ENCODE measurements at regions not wholly inside any gene's neighbourhood (a gene's known extent, or its start where the extent isn't known, plus 50 kb on each side); places are given as distances from the start of the nearest gene placed in this dataset.

DNA sequence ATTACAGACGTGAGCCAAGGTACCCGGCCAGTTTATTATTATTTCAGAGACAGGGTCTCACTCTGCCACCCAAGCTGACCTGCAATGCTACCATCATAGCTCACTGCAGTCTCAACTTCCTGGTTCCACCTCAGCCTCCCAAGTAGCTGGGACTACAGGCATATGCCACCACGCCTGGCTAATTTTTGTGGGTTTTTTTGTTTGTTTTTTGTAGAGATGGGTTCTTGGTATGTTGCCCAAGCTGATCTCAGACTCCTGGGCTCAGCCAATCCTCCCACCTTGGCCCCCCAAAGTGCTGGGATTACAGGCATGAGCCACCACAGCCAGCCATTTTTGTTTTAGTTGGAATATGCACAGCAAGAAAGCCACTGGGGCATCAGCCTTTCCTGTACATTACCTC is 115.7 kb downstream of the MRM1 start:
- no peak for DNase-seq (ENCODE audit: low read depth)
- TF ChIP-seq CTCF (IDR thresholded peaks at IDR 0.05; ENCODE audit: low read depth, low read length) (no peak), POLR2A (IDR thresholded peaks at IDR 0.05; ENCODE audit: extremely low read depth, insufficient read length) (no peak), MYC (IDR thresholded peaks at IDR 0.05; ENCODE audit: low read depth, low read length) (no peak)
- TF ChIP-seq, protein P1, sequence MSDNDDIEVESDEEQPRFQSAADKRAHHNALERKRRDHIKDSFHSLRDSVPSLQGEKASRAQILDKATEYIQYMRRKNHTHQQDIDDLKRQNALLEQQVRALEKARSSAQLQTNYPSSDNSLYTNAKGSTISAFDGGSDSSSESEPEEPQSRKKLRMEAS (IDR thresholded peaks at IDR 0.05; ENCODE audit: low read depth, low read length) = no peak
- H3K4me3 ChIP-seq (ENCODE audit: low read depth, low read length) = no peak overlapping the region

- TF ChIP-seq, protein P1 (IDR thresholded peaks at IDR 0.05; ENCODE audit: low read depth, low read length) = no peak
- TF ChIP-seq CTCF (IDR thresholded peaks at IDR 0.05; ENCODE audit: low read depth, low read length) = no peak
- no peak for TF ChIP-seq MYC (IDR thresholded peaks at IDR 0.05; ENCODE audit: low read depth, low read length)
- TF ChIP-seq POLR2A (IDR thresholded peaks at IDR 0.05; ENCODE audit: extremely low read depth, insufficient read length) = no peak
- DNase-seq (ENCODE audit: low read depth) = no peak
- H3K4me3 ChIP-seq (ENCODE audit: low read depth, low read length) = no peak overlapping the region
Measured at GRCh38 chr17:36720131-36720530, 118.7 kb downstream of the MRM1 start.

DNA sequence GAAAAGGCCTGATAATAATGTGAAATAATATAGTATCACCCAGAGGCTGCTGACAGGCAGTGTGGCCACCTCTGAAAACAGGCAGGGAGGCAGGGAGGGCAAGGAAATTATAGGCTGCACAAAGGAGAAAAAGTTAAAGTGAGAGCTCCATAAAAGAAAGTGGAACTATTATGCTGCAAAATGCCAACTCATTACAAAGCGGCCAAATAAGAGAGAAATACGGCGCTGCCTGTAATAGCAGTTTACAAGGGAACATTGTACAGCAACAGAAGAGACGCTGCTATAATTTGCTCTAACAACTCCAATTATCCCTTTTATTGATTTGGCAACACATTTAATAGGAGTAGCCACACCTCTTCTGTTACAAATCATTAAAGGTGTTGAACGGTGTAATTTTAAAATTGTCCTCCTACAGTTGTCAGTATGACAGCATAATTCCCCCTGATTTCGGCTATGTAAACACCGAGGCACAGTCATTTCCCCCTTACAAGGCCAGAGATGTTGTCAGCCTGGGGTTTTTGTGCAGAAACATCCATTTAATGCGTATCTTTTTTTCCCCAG is 120.3 kb downstream of the MRM1 start:
- TF ChIP-seq, protein P1 (IDR thresholded peaks at IDR 0.05; ENCODE audit: low read depth, low read length) = no peak
- no peak for TF ChIP-seq CTCF (IDR thresholded peaks at IDR 0.05; ENCODE audit: low read depth, low read length)
- no peak for TF ChIP-seq POLR2A (IDR thresholded peaks at IDR 0.05; ENCODE audit: extremely low read depth, insufficient read length)
- peak overlapping the region; percentile 50 for H3K4me3 ChIP-seq (ENCODE audit: low read depth, low read length)
- peak; percentile 51 for DNase-seq (ENCODE audit: low read depth)

DNA sequence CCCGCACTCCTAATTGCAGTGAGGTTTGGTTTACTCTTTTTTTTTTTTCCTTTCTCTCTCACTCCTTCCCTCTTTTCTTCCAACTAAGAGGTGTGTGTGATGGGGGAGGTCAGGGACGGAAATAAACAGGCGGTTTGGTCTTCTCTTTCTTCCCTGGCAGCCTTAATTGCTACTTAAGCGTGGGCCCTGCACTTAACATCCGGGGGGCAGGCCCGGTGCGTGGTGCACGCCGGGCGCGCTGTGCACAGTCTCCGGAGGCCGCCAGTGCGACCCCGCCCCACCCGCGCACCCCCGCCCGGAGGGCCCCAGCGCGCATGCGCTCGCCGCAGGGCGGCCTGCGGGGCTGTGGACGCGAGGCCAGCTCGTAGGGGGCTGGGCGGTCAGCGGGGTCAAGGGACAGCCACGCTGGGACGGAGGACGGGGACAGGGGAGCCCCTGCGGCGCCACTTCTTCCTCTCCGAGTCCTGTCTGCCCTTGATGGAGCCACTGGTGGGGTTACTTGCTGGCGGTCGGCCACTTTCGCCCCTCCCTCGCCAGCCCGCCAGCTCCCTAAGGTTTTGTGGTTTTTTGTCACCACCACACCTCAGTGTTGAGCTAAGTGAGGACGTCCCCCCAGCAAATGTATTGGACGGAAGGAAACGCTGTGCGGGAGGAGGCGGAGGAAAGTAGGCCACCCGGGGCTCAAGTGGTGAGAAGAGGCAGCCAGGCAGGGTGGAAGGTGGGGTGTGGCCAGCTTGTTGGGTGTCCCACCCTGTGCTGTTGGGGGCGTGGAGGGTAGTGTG is 120.9 kb downstream of the MRM1 start:
- H3K4me3 ChIP-seq (ENCODE audit: low read depth, low read length) = peak overlapping the region; percentile 50
- TF ChIP-seq CTCF (IDR thresholded peaks at IDR 0.05; ENCODE audit: low read depth, low read length) (no peak), MYC (IDR thresholded peaks at IDR 0.05; ENCODE audit: low read depth, low read length) (peak; percentile 66), POLR2A (IDR thresholded peaks at IDR 0.05; ENCODE audit: extremely low read depth, insufficient read length) (no peak)
- TF ChIP-seq, protein P1 (IDR thresholded peaks at IDR 0.05; ENCODE audit: low read depth, low read length) = peak; percentile 64
- peak; percentile 97 for DNase-seq (ENCODE audit: low read depth)

DNA sequence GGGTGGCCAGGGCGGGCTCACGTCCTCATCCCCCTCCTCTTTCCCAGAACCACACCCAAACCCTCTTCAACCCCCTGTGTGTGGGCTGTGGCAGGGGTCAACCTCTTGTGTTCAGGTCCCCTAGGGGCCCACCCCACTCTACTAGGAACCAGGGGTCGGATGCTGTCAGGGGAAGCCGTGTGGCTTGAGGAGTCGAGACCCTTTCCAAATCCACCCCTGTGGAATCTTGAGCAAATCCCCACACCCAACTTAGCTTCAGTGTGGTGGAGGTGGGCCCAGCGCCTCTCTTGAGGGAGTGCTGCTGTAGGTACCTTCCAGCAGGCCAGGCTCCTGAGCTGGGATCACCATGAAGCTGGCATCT is 121.5 kb downstream of the MRM1 start:
- no peak for DNase-seq (ENCODE audit: low read depth)
- no peak for TF ChIP-seq POLR2A (IDR thresholded peaks at IDR 0.05; ENCODE audit: extremely low read depth, insufficient read length)
- no peak for TF ChIP-seq MYC (IDR thresholded peaks at IDR 0.05; ENCODE audit: low read depth, low read length)
- TF ChIP-seq CTCF (IDR thresholded peaks at IDR 0.05; ENCODE audit: low read depth, low read length) = no peak
- TF ChIP-seq, protein P1 (IDR thresholded peaks at IDR 0.05; ENCODE audit: low read depth, low read length) = no peak
- peak overlapping the region; percentile 42 for H3K4me3 ChIP-seq (ENCODE audit: low read depth, low read length)

Measured in NB4 (cell line).